HCT116 (cell line): ENCODE measurements at regions not wholly inside any gene's neighbourhood (a gene's known extent, or its start where the extent isn't known, plus 50 kb on each side); places are given as distances from the start of the nearest gene placed in this dataset.

Experiments used
- ATAC-seq: fragments of 200-7000 bp; cut with Tn5 transposase; 2 replicates; pipeline ENCODE4 v1.9.1; 2020; ENCODE audit warnings: mild to moderate bottlenecking, moderate library complexity
- BruUV-seq: library from RNA; stranded (reverse); fragments of 400-500 nt; replicated peaks from 2 replicates; lab custom pipeline; 2021; lab: Mats Ljungman, UMichigan
- CTCF ChIA-PET: fragments of 300-600 bp; sonication (Branson Sonifier 250); formaldehyde crosslinking; loops from one replicate; lab custom pipeline; 2021; ENCODE audit warnings: antibody characterized with exemption; lab: Charles Lee
- POLR2A ChIA-PET: fragments of 300-600, 350-600 bp; sonication (Branson Sonifier 250); formaldehyde crosslinking; loops from one replicate; lab custom pipeline; 2021; ENCODE audit warnings: antibody characterized with exemption; lab: Charles Lee
- RAD21 ChIA-PET, 2 experiments: fragments of 300-600 bp; sonication (Branson Sonifier 250); formaldehyde crosslinking; loops; one replicate each; lab custom pipeline; 2023; ENCODE audit warnings: low total read pairs in 2 of 2; ENCODE audit not compliant: uncharacterized antibody in 2 of 2, unreplicated experiment in 2 of 2, low non-redundant PET in 1 of 2; lab: Charles Lee
- DNase-seq: peaks from one replicate; pipeline ENCODE4 v3.0.0-alpha.2; 2010; ENCODE audit warnings: low read depth, low spot score
- H2AFZ ChIP-seq: fragments of 200-600 bp; shearing (Covaris generic), sonication (generic); 2 replicates; pipeline ENCODE4 v1.6.1; 2017; ENCODE audit warnings: low read depth, mixed run types, mixed read lengths, antibody characterized with exemption, low read length; ENCODE audit not compliant: poor library complexity, severe bottlenecking
- H3K27ac ChIP-seq: 2 replicates; pipeline ENCODE4 v1.5.1; 2012; ENCODE audit warnings: low read depth, low read length
- H3K27me3 ChIP-seq: fragments of 200-600 bp; sonication (generic); 2 replicates; pipeline ENCODE4 v1.6.1; 2016; ENCODE audit warnings: mixed run types, low read length, mixed read lengths; ENCODE audit not compliant: insufficient read depth
- H3K36me3 ChIP-seq, 2 experiments: fragments of 200-500 bp in 1 of 2; fragments of 200-600 bp in 1 of 2; sonication (Bioruptor generic) in 1 of 2; sonication (generic) in 1 of 2; 2 replicates each; pipeline versions ENCODE4 v1.5.1 to v1.6.1; 2014 to 2016; ENCODE audit warnings: low read length in 2 of 2, inconsistent platforms in 1 of 2, mixed read lengths in 1 of 2, mixed run types in 1 of 2; ENCODE audit not compliant: insufficient read depth in 2 of 2, control insufficient read depth in 1 of 2
- H3K4me1 ChIP-seq, 2 experiments: fragments of 200-600 bp in 1 of 2; sonication (generic) in 1 of 2; 2 replicates each; pipeline versions ENCODE4 v1.5.1 to v1.6.1; 2012 to 2017; ENCODE audit warnings: low read length in 2 of 2, inconsistent platforms in 1 of 2, mild to moderate bottlenecking in 1 of 2, mixed read lengths in 1 of 2, mixed run types in 1 of 2, moderate library complexity in 1 of 2; ENCODE audit not compliant: insufficient read depth in 2 of 2, control insufficient read depth in 1 of 2
- H3K4me2 ChIP-seq: fragments of 200-600 bp; sonication (generic); 2 replicates; pipeline ENCODE4 v1.6.1; 2017; ENCODE audit warnings: mixed run types, low read length, mixed read lengths
- H3K4me3 ChIP-seq, 2 experiments: fragments of 200-600 bp in 1 of 2; sonication (generic) in 1 of 2; replicated peaks in 1 of 2; 2 replicates each; pipeline ENCODE4 v1.5.1; 2011 to 2016; ENCODE audit warnings: low read length in 2 of 2, control low read depth in 1 of 2, low read depth in 1 of 2, mild to moderate bottlenecking in 1 of 2, mixed read lengths in 1 of 2, mixed run types in 1 of 2
- H3K79me2 ChIP-seq: fragments of 200-600 bp; sonication (generic); 2 replicates; pipeline ENCODE4 v1.6.1; 2017; ENCODE audit warnings: mild to moderate bottlenecking, mixed run types, low read length, moderate library complexity, mixed read lengths; ENCODE audit not compliant: insufficient read depth
- H3K9ac ChIP-seq: fragments of 200-600 bp; sonication (generic); 2 replicates; pipeline ENCODE4 v1.6.1; 2016; ENCODE audit warnings: low read length, mixed read lengths
- H3K9me2 ChIP-seq: fragments of 200-600 bp; sonication (generic), shearing (Covaris generic); 2 replicates; pipeline ENCODE4 v1.6.1; 2017; ENCODE audit warnings: mixed run types, mild to moderate bottlenecking, moderate library complexity; ENCODE audit not compliant: insufficient read depth
- H3K9me3 ChIP-seq, 2 experiments: fragments of 200-500 bp in 1 of 2; fragments of 200-600 bp in 1 of 2; sonication (Bioruptor generic) in 1 of 2; sonication (generic) in 1 of 2; 2 replicates each; pipeline ENCODE4 v1.6.1; 2014 to 2017; ENCODE audit warnings: low read length in 2 of 2, mixed read lengths in 2 of 2, inconsistent platforms in 1 of 2, low read depth in 1 of 2, mild to moderate bottlenecking in 1 of 2, mixed run types in 1 of 2, moderate library complexity in 1 of 2; ENCODE audit not compliant: control insufficient read depth in 1 of 2, insufficient read depth in 1 of 2
- H4K20me1 ChIP-seq: fragments of 200-600 bp; sonication (generic), shearing (Covaris generic); 2 replicates; pipeline ENCODE4 v1.6.1; 2017; ENCODE audit warnings: mixed run types, mild to moderate bottlenecking, moderate library complexity; ENCODE audit not compliant: insufficient read depth
- POLR2A ChIP-seq: IDR thresholded peaks from 2 replicates; pipeline ENCODE4 v1.7.0; 2011; ENCODE audit warnings: borderline replicate concordance; ENCODE audit not compliant: insufficient read depth, insufficient read length; ENCODE audit errors: extremely low read depth
- POLR2AphosphoS5 ChIP-seq: IDR thresholded peaks from 2 replicates; pipeline ENCODE4 v1.6.1; 2011; ENCODE audit warnings: mild to moderate bottlenecking, low read depth, low read length, moderate library complexity
- SIN3A ChIP-seq: IDR thresholded peaks from 2 replicates; pipeline ENCODE4 v1.6.1; 2012; ENCODE audit warnings: low read depth
- intact Hi-C: fragments of 100-400 bp; cut with micrococcal nuclease; formaldehyde crosslinking; loops from 2 replicates; pipeline ENCODE4 v1.10.0; 2022
- TF ChIP-seq, protein P1 (sequence below): IDR thresholded peaks from 2 replicates; pipeline ENCODE4 v1.6.1; 2011; ENCODE audit warnings: mild to moderate bottlenecking, low read length, moderate library complexity; ENCODE audit not compliant: insufficient replicate concordance; ENCODE audit errors: extremely low read depth

DNA sequence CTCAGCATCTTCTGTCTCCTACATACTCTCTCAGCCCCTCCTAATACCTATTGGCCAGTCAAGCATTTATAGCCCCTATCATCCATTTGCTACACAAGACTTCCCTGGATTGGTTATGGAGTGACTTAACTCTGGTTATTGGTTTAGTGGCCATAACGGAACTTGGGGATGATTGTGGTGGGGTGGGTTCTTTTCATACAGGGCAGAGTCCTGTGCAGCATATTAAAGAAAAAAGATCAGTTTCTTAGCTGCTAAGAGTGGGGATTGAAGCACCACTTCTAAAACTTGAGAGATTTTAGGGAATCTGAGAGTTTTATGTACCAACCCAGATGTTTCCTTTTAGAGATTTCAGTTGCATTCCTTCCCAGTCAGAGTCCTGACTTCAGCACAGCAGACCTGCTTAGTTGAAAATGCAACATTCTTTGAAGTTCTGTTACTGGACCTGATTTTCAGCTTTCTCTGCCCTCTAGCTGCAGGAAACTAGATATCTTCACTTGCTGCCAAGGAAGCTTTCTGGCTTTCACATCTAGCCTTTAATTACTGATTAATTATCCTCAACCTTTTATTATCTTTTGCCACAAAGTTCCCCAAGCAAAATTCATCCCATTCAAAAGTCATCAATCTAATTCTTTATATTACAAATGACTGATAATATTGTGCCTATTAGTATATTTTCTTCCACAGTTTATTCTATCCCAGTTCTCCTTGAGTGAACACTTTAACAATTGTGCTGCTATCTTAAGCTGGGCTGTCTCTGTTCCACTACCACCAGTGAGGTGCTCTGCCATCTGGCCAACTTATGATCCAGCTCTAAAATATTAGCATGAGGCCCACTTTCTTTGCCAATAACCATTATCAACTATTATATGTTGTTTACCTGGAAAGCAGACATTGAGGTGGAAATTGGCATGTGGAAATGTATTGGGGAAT, 906.0 kb upstream of the ALCAM start (continued):
- TF ChIP-seq, protein P1, sequence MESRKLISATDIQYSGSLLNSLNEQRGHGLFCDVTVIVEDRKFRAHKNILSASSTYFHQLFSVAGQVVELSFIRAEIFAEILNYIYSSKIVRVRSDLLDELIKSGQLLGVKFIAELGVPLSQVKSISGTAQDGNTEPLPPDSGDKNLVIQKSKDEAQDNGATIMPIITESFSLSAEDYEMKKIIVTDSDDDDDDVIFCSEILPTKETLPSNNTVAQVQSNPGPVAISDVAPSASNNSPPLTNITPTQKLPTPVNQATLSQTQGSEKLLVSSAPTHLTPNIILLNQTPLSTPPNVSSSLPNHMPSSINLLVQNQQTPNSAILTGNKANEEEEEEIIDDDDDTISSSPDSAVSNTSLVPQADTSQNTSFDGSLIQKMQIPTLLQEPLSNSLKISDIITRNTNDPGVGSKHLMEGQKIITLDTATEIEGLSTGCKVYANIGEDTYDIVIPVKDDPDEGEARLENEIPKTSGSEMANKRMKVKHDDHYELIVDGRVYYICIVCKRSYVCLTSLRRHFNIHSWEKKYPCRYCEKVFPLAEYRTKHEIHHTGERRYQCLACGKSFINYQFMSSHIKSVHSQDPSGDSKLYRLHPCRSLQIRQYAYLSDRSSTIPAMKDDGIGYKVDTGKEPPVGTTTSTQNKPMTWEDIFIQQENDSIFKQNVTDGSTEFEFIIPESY: no peak
- TF ChIP-seq POLR2A: no peak

DNA sequence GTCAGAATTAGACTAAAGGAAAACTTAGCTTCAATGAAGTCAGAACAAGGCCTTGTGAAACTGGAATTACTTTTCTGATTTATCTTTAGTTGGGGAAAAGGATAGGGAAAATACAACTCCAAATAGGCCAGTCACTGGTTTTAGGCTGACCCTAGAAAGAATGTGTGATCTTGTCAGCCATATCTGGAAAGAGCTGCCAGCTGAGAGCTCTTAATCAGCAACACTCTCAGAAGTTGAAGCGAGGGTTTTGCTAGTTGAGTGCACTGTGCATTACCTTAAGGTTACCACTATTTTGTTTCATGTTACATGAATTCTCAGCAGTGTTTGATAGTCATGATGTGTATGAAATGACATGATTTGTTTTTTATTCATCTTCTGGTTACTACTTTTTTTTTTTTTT, 905.3 kb upstream of the ALCAM start:
- H3K9ac ChIP-seq: peak overlapping the region; percentile 12; the same call in 1 of the 2 replicates
- H3K4me3 ChIP-seq: no peak overlapping the region
- H3K27me3 ChIP-seq: no peaks in the 10 kb centered on the region
- ChIA-PET POLR2A (no interaction called here), CTCF (interaction anchor here (0.6 to 1.6 kb wide), 6 partner anchors 9 to 359 kb away, joined by 3 to 4 read pairs (median 4); no protein-coding TSS in a partner anchor), RAD21 (interaction anchor here (0.6 to 1.5 kb wide), 4 partner anchors 46 to 188 kb away, joined by 3 to 6 read pairs (median 3); no protein-coding TSS in a partner anchor)
- no TSS peak for BruUV-seq
- ATAC-seq (0 out of 2 replicates have a peak, but pooled peaks have one; percentile 12), DNase-seq (no peak)
- intact Hi-C loops: no loop called here
- H4K20me1 ChIP-seq: no peaks in the 10 kb centered on the region
- no peak for TF ChIP-seq SIN3A
- TF ChIP-seq POLR2AphosphoS5: no peak
- H3K27ac ChIP-seq: peak overlapping the region; percentile 23; the same call in 1 of the 2 replicates
- H3K9me2 ChIP-seq: no peaks in the 10 kb centered on the region
- H2AFZ ChIP-seq: no peak overlapping the region
- H3K4me2 ChIP-seq: peak overlapping the region; percentile 26
- H3K4me1 ChIP-seq: peaks cover 11 to 17% of the 10 kb centered on the region in 2 experiments
- H3K9me3 ChIP-seq: peaks cover 0 to 4% of the 10 kb centered on the region in 2 experiments; a peak in 1 of 4 replicates
- H3K79me2 ChIP-seq: no peaks in the 10 kb centered on the region; the same call in 1 of the 2 replicates
- no peaks in the 10 kb centered on the region for H3K36me3 ChIP-seq
